Skeletal muscle tissue (tissue), 3 donors: ENCODE measurements at regions not wholly inside any gene's neighbourhood (a gene's known extent, or its start where the extent isn't known, plus 50 kb on each side); places are given as distances from the start of the nearest gene placed in this dataset.

Experiments used
- H3K27ac ChIP-seq: one replicate; pipeline ENCODE4 v1.7.0; 2013; ENCODE audit warnings: mild to moderate bottlenecking, low read depth, low read length, inconsistent platforms
- H3K27me3 ChIP-seq, 3 donors: one replicate each; pipeline ENCODE4 v1.7.0; 2013; ENCODE audit warnings: low read length in 3 of 3; ENCODE audit not compliant: control insufficient read depth in 3 of 3, insufficient read depth in 3 of 3
- H3K36me3 ChIP-seq, 3 donors: one replicate each; pipeline ENCODE4 v1.7.0; 2013; ENCODE audit warnings: low read length in 3 of 3; ENCODE audit not compliant: control insufficient read depth in 3 of 3, insufficient read depth in 3 of 3
- H3K4me1 ChIP-seq, 3 donors: one replicate each; pipeline ENCODE4 v1.7.0; 2013; ENCODE audit warnings: low read length in 3 of 3, mild to moderate bottlenecking in 3 of 3; ENCODE audit not compliant: control insufficient read depth in 3 of 3, insufficient read depth in 3 of 3
- H3K4me3 ChIP-seq, 3 donors: one replicate each; pipeline ENCODE4 v1.7.0; 2013; ENCODE audit warnings: low read length in 3 of 3
- H3K9ac ChIP-seq, 3 donors: one replicate each; pipeline ENCODE4 v1.7.0; 2013; ENCODE audit warnings: low read length in 3 of 3, mild to moderate bottlenecking in 3 of 3, moderate library complexity in 2 of 3, low read depth in 1 of 3
- H3K9me3 ChIP-seq, 3 donors: one replicate each; pipeline ENCODE4 v1.7.0; 2013; ENCODE audit warnings: low read length in 3 of 3; ENCODE audit not compliant: control insufficient read depth in 3 of 3
- donor health status: Osteomylitis.

GRCh38 chr12:107254258-107254856, 161.0 kb upstream of the CRY1 start:
- H3K9me3 ChIP-seq: no peaks in the 10 kb centered on the region
- no peak overlapping the region for H3K4me3 ChIP-seq
- H3K27ac ChIP-seq: no peak overlapping the region
- H3K9ac ChIP-seq: no peak overlapping the region
- no peaks in the 10 kb centered on the region for H3K4me1 ChIP-seq
- H3K36me3 ChIP-seq: no peaks in the 10 kb centered on the region
- H3K27me3 ChIP-seq: peaks cover 0 to 4% (median 0%) of the 10 kb centered on the region in 3 donors

- Histone ChIP-seq H3K9me3 (no peaks in the 10 kb centered on the region), H3K9ac (no peak overlapping the region), H3K4me1 (no peaks in the 10 kb centered on the region), H3K36me3 (no peaks in the 10 kb centered on the region), H3K27ac (no peak overlapping the region), H3K27me3 (no peaks in the 10 kb centered on the region), H3K4me3 (no peak overlapping the region)
Measured at GRCh38 chr12:107258780-107259179, 165.4 kb upstream of the CRY1 start.

- no peak overlapping the region for H3K4me3 ChIP-seq
- H3K9ac ChIP-seq: no peak overlapping the region
- H3K27ac ChIP-seq: no peak overlapping the region
- no peaks in the 10 kb centered on the region for H3K27me3 ChIP-seq
- no peaks in the 10 kb centered on the region for H3K4me1 ChIP-seq
- no peaks in the 10 kb centered on the region for H3K36me3 ChIP-seq
- no peaks in the 10 kb centered on the region for H3K9me3 ChIP-seq
Measured at GRCh38 chr12:107263980-107264379, 170.6 kb upstream of the CRY1 start.

- H3K9ac ChIP-seq: no peak overlapping the region
Measured at GRCh38 chr12:107264667-107265066, 171.3 kb upstream of the CRY1 start.

GRCh38 chr12:107267604-107268003, 174.3 kb upstream of the CRY1 start:
- Histone ChIP-seq H3K9me3 (no peaks in the 10 kb centered on the region), H3K4me1 (no peaks in the 10 kb centered on the region), H3K27me3 (no peaks in the 10 kb centered on the region), H3K9ac (no peak overlapping the region), H3K27ac (no peak overlapping the region), H3K36me3 (no peaks in the 10 kb centered on the region), H3K4me3 (no peak overlapping the region)

More at GRCh38 chr12:107264667-107265066, 171.3 kb upstream of the CRY1 start:
- Histone ChIP-seq H3K36me3 (no peaks in the 10 kb centered on the region), H3K9me3 (no peaks in the 10 kb centered on the region), H3K27me3 (no peaks in the 10 kb centered on the region), H3K4me3 (no peak overlapping the region), H3K4me1 (no peaks in the 10 kb centered on the region), H3K27ac (no peak overlapping the region)

GRCh38 chr12:107271523-107271922, 178.2 kb upstream of the CRY1 start:
- no peak overlapping the region for H3K4me3 ChIP-seq
- no peaks in the 10 kb centered on the region for H3K27me3 ChIP-seq
- H3K36me3 ChIP-seq: no peaks in the 10 kb centered on the region
- no peaks in the 10 kb centered on the region for H3K4me1 ChIP-seq
- no peaks in the 10 kb centered on the region for H3K9me3 ChIP-seq
- H3K9ac ChIP-seq: no peak overlapping the region
- H3K27ac ChIP-seq: no peak overlapping the region

- H3K9ac ChIP-seq: no peak overlapping the region
- no peaks in the 10 kb centered on the region for H3K4me1 ChIP-seq
- H3K36me3 ChIP-seq: no peaks in the 10 kb centered on the region
- peaks cover 0 to 6% (median 4%) of the 10 kb centered on the region in 3 donors for H3K9me3 ChIP-seq
- no peaks in the 10 kb centered on the region for H3K27me3 ChIP-seq
- no peak overlapping the region for H3K4me3 ChIP-seq
- H3K27ac ChIP-seq: no peak overlapping the region
Measured at GRCh38 chr12:107275530-107275929, 182.2 kb upstream of the CRY1 start.

- Histone ChIP-seq H3K27ac (no peak overlapping the region), H3K4me1 (no peaks in the 10 kb centered on the region), H3K36me3 (no peaks in the 10 kb centered on the region), H3K9ac (no peak overlapping the region), H3K9me3 (peaks cover 0 to 6% (median 4%) of the 10 kb centered on the region in 3 donors), H3K27me3 (no peaks in the 10 kb centered on the region), H3K4me3 (no peak overlapping the region)
Measured at GRCh38 chr12:107277855-107278254, 184.5 kb upstream of the CRY1 start.

- H3K27ac ChIP-seq: no peak overlapping the region
- H3K36me3 ChIP-seq: no peaks in the 10 kb centered on the region
- H3K9me3 ChIP-seq: peaks cover 4 to 8% (median 5%) of the 10 kb centered on the region in 3 donors
- no peaks in the 10 kb centered on the region for H3K4me1 ChIP-seq
- H3K27me3 ChIP-seq: no peaks in the 10 kb centered on the region
- H3K4me3 ChIP-seq: no peak overlapping the region
- no peak overlapping the region for H3K9ac ChIP-seq
Measured at GRCh38 chr12:107282628-107283027, 189.3 kb upstream of the CRY1 start.

- Histone ChIP-seq H3K27me3 (no peaks in the 10 kb centered on the region), H3K27ac (no peak overlapping the region), H3K9ac (no peak overlapping the region), H3K36me3 (no peaks in the 10 kb centered on the region), H3K4me1 (no peaks in the 10 kb centered on the region), H3K4me3 (no peak overlapping the region), H3K9me3 (peaks cover 4 to 8% (median 5%) of the 10 kb centered on the region in 3 donors)
Measured at GRCh38 chr12:107283652-107284051, 190.3 kb upstream of the CRY1 start.
